Peyer's patch (tissue), 4 donors: ENCODE measurements at regions not wholly inside any gene's neighbourhood (a gene's known extent, or its start where the extent isn't known, plus 50 kb on each side); places are given as distances from the start of the nearest gene placed in this dataset.

Experiments
- CTCF ChIP-seq, 6 experiments: fragments of 450-650 bp in 4 of 6; fragments of 200-600 bp in 2 of 6; sonication (generic) in 1 of 6; IDR thresholded peaks; one replicate each; pipeline ENCODE4 v1.5.1; 2017 to 2019; ENCODE audit warnings: antibody characterized with exemption in 6 of 6, mild to moderate bottlenecking in 3 of 6, moderate library complexity in 1 of 6
- POLR2A ChIP-seq, 2 donors: fragments of 450-650 bp; IDR thresholded peaks; one replicate each; pipeline ENCODE4 v1.5.1; 2017; ENCODE audit warnings: antibody characterized with exemption in 2 of 2, mild to moderate bottlenecking in 2 of 2, moderate library complexity in 2 of 2

GRCh38 chr6:20292905-20293304 is 80.6 kb upstream of the MBOAT1 start:
- TF ChIP-seq CTCF (IDR thresholded peaks at IDR 0.05) (no peak), POLR2A (IDR thresholded peaks at IDR 0.05) (no peak)
